Natural killer cell treated with Interleukin-12 subunit alpha and Interleukin-12 subunit beta and Interleukin-15 and Interleukin-18, amount 100 ng/mL, for 72 hours (primary cell): ENCODE measurements at regions not wholly inside any gene's neighbourhood (a gene's known extent, or its start where the extent isn't known, plus 50 kb on each side); places are given as distances from the start of the nearest gene placed in this dataset.

ENCODE experiments used
- ATAC-seq, 2 donors: fragments of 150-1000 bp; cut with Tn5 transposase in 1 of 2; sonication (Bioruptor Pico), chemical (Tn5 transposase) in 1 of 2; 2 replicates each; pipeline ENCODE4 v1.10.0; 2021
- DNase-seq: peaks from one replicate; pipeline ENCODE4 v3.0.0; 2022; ENCODE audit warnings: low spot score
- H3K27ac Mint-ChIP-seq, 2 donors: 1 replicate in 1 of 2; 2 replicates in 1 of 2; pipeline ENCODE4 v1.8.0; 2022; ENCODE audit warnings: mixed read lengths in 2 of 2, mild to moderate bottlenecking in 1 of 2, moderate library complexity in 1 of 2
- H3K27me3 Mint-ChIP-seq, 2 donors: 1 replicate in 1 of 2; 2 replicates in 1 of 2; pipeline ENCODE4 v1.8.0; 2022; ENCODE audit warnings: mixed read lengths in 2 of 2
- H3K36me3 Mint-ChIP-seq: one replicate; pipeline ENCODE4 v1.8.0; 2022; ENCODE audit warnings: mixed read lengths
- H3K4me1 Mint-ChIP-seq, 2 donors: 1 replicate in 1 of 2; 2 replicates in 1 of 2; pipeline ENCODE4 v1.8.0; 2022; ENCODE audit warnings: low read depth in 2 of 2, mixed read lengths in 2 of 2, mild to moderate bottlenecking in 1 of 2
- H3K4me3 Mint-ChIP-seq: one replicate; pipeline ENCODE4 v1.8.0; 2022; ENCODE audit warnings: mixed read lengths
- H3K9me3 Mint-ChIP-seq: 2 replicates; pipeline ENCODE4 v1.8.0; 2022; ENCODE audit warnings: mixed read lengths

DNA sequence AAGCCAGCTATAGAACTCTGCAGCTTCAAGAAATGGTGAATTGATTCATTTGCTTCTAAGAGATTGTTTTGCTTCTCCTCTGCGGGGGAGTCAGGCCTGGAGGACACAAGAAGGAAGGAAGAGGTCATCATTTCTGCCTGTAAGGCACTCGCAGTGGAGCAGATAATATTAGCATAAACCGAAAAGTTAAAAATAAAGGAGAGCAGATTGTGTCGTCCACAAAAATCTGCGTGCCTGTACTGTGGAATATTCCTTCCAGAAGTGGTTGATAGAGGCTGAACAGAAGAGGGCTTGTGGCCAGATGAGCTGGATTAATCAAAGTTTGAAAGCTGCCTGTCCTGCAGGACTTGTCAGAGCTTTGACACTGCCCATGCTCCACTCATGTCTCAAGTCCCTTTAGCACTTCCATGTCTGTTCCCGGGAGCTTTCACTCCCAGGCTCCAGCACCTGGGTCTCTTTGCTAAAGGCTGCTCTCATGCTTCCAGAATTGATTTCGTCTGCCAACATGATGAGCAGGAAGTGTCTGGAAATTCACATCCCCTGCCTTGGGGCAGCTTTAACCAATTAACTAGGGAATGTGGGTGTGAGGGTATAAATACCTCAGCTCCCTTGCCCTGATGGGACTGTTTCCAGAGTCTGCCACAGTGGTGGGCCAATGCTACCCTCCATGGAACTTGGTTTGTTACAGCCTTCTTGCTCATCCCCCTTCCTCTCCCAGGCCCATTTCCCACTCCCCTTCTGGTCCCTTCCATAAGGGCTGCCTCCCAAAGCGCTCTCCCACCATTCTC, 65.1 kb upstream of the STX16 start:
- no peak overlapping the region for H3K27ac Mint-ChIP-seq
- no peaks in the 10 kb centered on the region for H3K9me3 Mint-ChIP-seq
- peaks cover 15 to 45% of the 10 kb centered on the region in 2 donors for H3K27me3 Mint-ChIP-seq

GRCh38 chr20:58584881-58585752, 66.0 kb upstream of the STX16 start:
- Mint-ChIP-seq H3K36me3 (no peaks in the 10 kb centered on the region), H3K9me3 (no peaks in the 10 kb centered on the region), H3K27ac (no peak overlapping the region), H3K4me1 (no peaks in the 10 kb centered on the region), H3K27me3 (peaks cover 15 to 42% of the 10 kb centered on the region in 2 donors), H3K4me3 (no peak overlapping the region)
- ATAC-seq (no peak), DNase-seq (no peak)

More for the DNA sequence above, 65.1 kb upstream of the STX16 start:
- DNase-seq, result no peak
- Mint-ChIP-seq H3K4me1 (no peaks in the 10 kb centered on the region), H3K4me3 (no peak overlapping the region), H3K36me3 (no peaks in the 10 kb centered on the region)
- ATAC-seq, result no peak

GRCh38 chr20:58584051-58584824, 66.8 kb upstream of the STX16 start:
- Mint-ChIP-seq H3K27ac (no peak overlapping the region), H3K4me1 (no peaks in the 10 kb centered on the region), H3K9me3 (no peaks in the 10 kb centered on the region), H3K4me3 (no peak overlapping the region), H3K36me3 (no peaks in the 10 kb centered on the region), H3K27me3 (peaks cover 13 to 37% of the 10 kb centered on the region in 2 donors)
- peak in 1 of 2 donors; percentile 41 for ATAC-seq
- no peak for DNase-seq

- ATAC-seq (no peak), DNase-seq (no peak)
- no peaks in the 10 kb centered on the region for H3K9me3 Mint-ChIP-seq
- H3K27ac Mint-ChIP-seq, result no peak overlapping the region
- H3K4me3 Mint-ChIP-seq, result no peak overlapping the region
- no peaks in the 10 kb centered on the region for H3K36me3 Mint-ChIP-seq
- H3K27me3 Mint-ChIP-seq, result peaks cover 13 to 38% of the 10 kb centered on the region in 2 donors
- no peaks in the 10 kb centered on the region for H3K4me1 Mint-ChIP-seq
Observed at GRCh38 chr20:58583586-58583985, 67.5 kb upstream of the STX16 start.

GRCh38 chr20:58583176-58583575, 67.9 kb upstream of the STX16 start:
- H3K27ac Mint-ChIP-seq, result no peak overlapping the region

DNA sequence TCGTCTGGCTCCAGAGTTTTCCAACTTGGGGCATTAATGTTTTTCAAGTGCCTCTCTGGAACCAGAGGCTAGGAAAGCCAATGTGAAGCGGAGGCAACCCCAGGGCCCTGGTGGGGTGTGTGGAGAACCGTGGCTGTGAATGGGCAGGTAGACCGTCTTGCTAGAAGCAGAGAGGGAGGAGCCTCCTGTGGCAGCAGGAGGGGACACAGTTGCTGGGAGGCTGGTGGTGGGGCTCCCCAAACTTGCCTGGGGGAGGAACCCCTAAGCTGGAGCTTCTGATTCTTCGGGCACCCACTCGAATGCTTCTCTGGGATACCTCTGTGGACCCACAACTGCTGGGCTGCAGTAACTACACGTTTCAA, 65.3 kb upstream of the APCDD1L start:
- Mint-ChIP-seq H3K27me3 (peaks cover 12 to 28% of the 10 kb centered on the region in 2 donors), H3K36me3 (no peaks in the 10 kb centered on the region), H3K4me1 (no peaks in the 10 kb centered on the region), H3K4me3 (no peak overlapping the region), H3K27ac (no peak overlapping the region), H3K9me3 (no peaks in the 10 kb centered on the region)
- ATAC-seq (no peak), DNase-seq (no peak)

More at GRCh38 chr20:58583176-58583575, 67.9 kb upstream of the STX16 start:
- no peaks in the 10 kb centered on the region for H3K4me1 Mint-ChIP-seq
- DNase-seq, result no peak
- no peak overlapping the region for H3K4me3 Mint-ChIP-seq
- no peaks in the 10 kb centered on the region for H3K36me3 Mint-ChIP-seq
- H3K27me3 Mint-ChIP-seq, result peaks cover 12 to 39% of the 10 kb centered on the region in 2 donors
- ATAC-seq, result no peak
- H3K9me3 Mint-ChIP-seq, result no peaks in the 10 kb centered on the region

DNA sequence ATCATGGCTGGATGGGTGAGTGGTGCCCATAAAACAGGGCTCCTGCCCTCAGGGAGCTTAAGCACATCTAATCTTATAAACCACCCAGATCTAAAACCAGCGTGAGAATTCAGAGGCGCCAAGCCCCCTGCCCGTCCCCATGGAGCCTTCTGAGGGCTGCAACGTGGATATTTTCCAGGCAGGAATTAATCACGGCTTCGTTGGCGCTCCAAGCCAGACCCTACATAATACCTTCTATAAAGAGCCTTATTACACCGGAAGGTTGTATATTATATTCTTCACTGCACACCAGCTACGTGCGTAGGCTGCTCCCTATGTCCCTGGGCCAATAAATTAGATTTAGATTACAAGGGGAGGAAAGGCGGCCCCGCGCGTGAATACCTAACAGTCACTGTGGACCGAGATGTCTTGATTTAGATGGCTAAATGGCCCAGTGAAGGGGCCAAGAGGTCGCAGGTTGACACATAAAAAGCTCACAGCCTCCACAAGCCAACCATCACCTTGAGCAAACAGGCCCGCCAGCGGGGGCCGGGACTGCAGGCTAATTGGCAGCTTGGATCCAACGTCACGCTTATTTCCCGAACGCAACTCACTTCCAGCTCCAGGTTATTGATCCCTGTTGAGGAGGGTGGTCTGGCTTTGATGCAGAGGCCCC, 64.7 kb upstream of the APCDD1L start:
- DNase-seq (no peak), ATAC-seq (no peak)
- Mint-ChIP-seq H3K4me1 (no peaks in the 10 kb centered on the region), H3K27ac (no peak overlapping the region), H3K9me3 (no peaks in the 10 kb centered on the region), H3K27me3 (peaks cover 10 to 23% of the 10 kb centered on the region in 2 donors), H3K36me3 (no peaks in the 10 kb centered on the region), H3K4me3 (no peak overlapping the region)

DNA sequence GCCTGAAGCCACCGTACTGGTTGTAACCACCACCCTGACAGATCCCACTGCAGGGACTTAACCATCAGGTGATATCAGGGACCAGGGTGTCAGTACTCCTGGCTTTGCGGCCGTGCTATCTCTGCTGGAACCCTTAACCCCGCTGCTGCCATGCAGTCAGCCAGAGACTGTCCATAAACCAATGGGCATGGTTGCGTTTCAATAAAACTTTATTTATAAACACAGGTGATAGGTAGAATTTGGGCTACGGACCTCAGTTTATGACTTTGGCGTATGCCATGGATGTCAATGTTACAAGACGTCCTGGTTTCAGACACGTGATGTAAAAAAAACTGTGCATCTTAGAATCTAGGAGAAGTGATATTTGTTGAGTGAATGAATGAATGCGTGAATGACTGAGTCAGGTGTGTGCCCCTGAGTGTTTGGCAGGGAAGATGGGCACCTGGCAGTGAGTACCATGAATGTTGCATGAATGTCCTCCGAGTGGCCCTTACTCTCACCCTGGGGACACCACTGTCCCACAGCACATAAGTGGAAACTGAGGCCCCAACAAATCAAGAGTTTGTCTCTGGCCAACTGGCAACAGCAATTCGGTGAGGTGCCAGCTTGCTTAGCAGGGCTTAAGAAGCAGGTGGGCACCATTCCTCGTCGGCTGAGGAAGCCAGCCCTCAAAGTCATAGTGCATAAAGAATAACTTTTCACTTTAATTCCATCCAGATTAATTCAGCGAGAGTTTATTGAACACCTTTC, 64.0 kb upstream of the APCDD1L start:
- Mint-ChIP-seq H3K9me3 (no peaks in the 10 kb centered on the region), H3K4me1 (no peaks in the 10 kb centered on the region), H3K27ac (no peak overlapping the region), H3K4me3 (no peak overlapping the region), H3K36me3 (no peaks in the 10 kb centered on the region), H3K27me3 (peaks cover 11 to 17% of the 10 kb centered on the region in 2 donors)
- DNase-seq, result no peak
- no peak for ATAC-seq

GRCh38 chr20:58577871-58578598, 62.8 kb upstream of the APCDD1L start:
- Mint-ChIP-seq H3K27ac (no peak overlapping the region), H3K36me3 (no peaks in the 10 kb centered on the region), H3K27me3 (peaks cover 11 to 17% of the 10 kb centered on the region in 2 donors), H3K9me3 (no peaks in the 10 kb centered on the region), H3K4me1 (no peaks in the 10 kb centered on the region), H3K4me3 (no peak overlapping the region)
- DNase-seq (no peak), ATAC-seq (no peak)

- no peak for DNase-seq
- Mint-ChIP-seq H3K9me3 (no peaks in the 10 kb centered on the region), H3K27ac (no peak overlapping the region), H3K4me3 (no peak overlapping the region), H3K4me1 (no peaks in the 10 kb centered on the region), H3K36me3 (no peaks in the 10 kb centered on the region), H3K27me3 (peaks cover 11 to 17% of the 10 kb centered on the region in 2 donors)
- ATAC-seq, result no peak
Observed at GRCh38 chr20:58577139-58577806, 62.1 kb upstream of the APCDD1L start.

- Mint-ChIP-seq H3K36me3 (no peaks in the 10 kb centered on the region), H3K27me3 (peaks cover 11 to 12% of the 10 kb centered on the region in 2 donors), H3K4me3 (no peak overlapping the region), H3K9me3 (no peaks in the 10 kb centered on the region), H3K4me1 (no peaks in the 10 kb centered on the region), H3K27ac (no peak overlapping the region)
- DNase-seq, result no peak
- ATAC-seq, result no peak
Observed at GRCh38 chr20:58576603-58576970, 61.4 kb upstream of the APCDD1L start.
